Ectodermal cell (in vitro differentiated cells): ENCODE measurements at regions not wholly inside any gene's neighbourhood (a gene's known extent, or its start where the extent isn't known, plus 50 kb on each side); places are given as distances from the start of the nearest gene placed in this dataset.

Experiments
- H3K27ac ChIP-seq: 2 replicates; pipeline ENCODE4 v1.7.0; 2013; ENCODE audit warnings: mild to moderate bottlenecking, low read depth, low read length; ENCODE audit not compliant: insufficient read depth, poor library complexity, severe bottlenecking
- H3K27me3 ChIP-seq: 2 replicates; pipeline ENCODE4 v1.7.0; 2013; ENCODE audit warnings: mild to moderate bottlenecking, low read length; ENCODE audit not compliant: insufficient read depth, control insufficient read depth, poor library complexity, severe bottlenecking
- H3K36me3 ChIP-seq: one replicate; pipeline ENCODE4 v1.7.0; 2013; ENCODE audit warnings: low read length; ENCODE audit not compliant: control insufficient read depth, insufficient read depth
- H3K4me1 ChIP-seq: one replicate; pipeline ENCODE4 v1.7.0; 2013; ENCODE audit warnings: low read length; ENCODE audit not compliant: control insufficient read depth, insufficient read depth
- H3K4me3 ChIP-seq: 2 replicates; pipeline ENCODE4 v1.7.0; 2013; ENCODE audit warnings: low read depth, low read length, control low read depth; ENCODE audit not compliant: insufficient read depth
- H3K9me3 ChIP-seq: 2 replicates; pipeline ENCODE4 v1.7.0; 2013; ENCODE audit warnings: mild to moderate bottlenecking, low read length, moderate library complexity; ENCODE audit not compliant: control insufficient read depth
- WGBS, 2 experiments: methylation state at CpG; one replicate each; pipeline ENCODE4 v1.1.7; 2013; ENCODE audit warnings: missing lambda C conversion rate in 2 of 2; 5-methylcytosine and 5-hydroxymethylcytosine counted together

GRCh38 chr13:40404407-40404806 lies 262.0 kb downstream of the FOXO1 start:
- Histone ChIP-seq H3K27me3 (no peaks in the 10 kb centered on the region), H3K9me3 (no peaks in the 10 kb centered on the region), H3K27ac (no peak overlapping the region), H3K36me3 (no peaks in the 10 kb centered on the region), H3K4me3 (no peak overlapping the region), H3K4me1 (no peaks in the 10 kb centered on the region)
- 93 to 96% methylated on average over 6 of the region's 6 CpGs for WGBS, 2 experiments

GRCh38 chr13:40404967-40405716 lies 261.3 kb downstream of the FOXO1 start:
- Histone ChIP-seq H3K36me3 (no peaks in the 10 kb centered on the region), H3K27me3 (no peaks in the 10 kb centered on the region), H3K9me3 (no peaks in the 10 kb centered on the region), H3K4me1 (no peaks in the 10 kb centered on the region), H3K27ac (no peak overlapping the region), H3K4me3 (no peak overlapping the region)
- 93 to 97% methylated on average over 4 of the region's 4 CpGs for WGBS, 2 experiments

GRCh38 chr13:40406405-40407120 lies 259.9 kb downstream of the FOXO1 start:
- Histone ChIP-seq H3K36me3 (no peaks in the 10 kb centered on the region), H3K4me1 (no peaks in the 10 kb centered on the region), H3K4me3 (no peak overlapping the region), H3K27ac (no peak overlapping the region), H3K9me3 (no peaks in the 10 kb centered on the region), H3K27me3 (no peaks in the 10 kb centered on the region)
- WGBS, 2 experiments = 91 to 95% methylated on average over 6 of the region's 6 CpGs

GRCh38 chr13:40407567-40407966 lies 258.9 kb downstream of the FOXO1 start:
- no peaks in the 10 kb centered on the region for H3K36me3 ChIP-seq
- H3K27ac ChIP-seq = no peak overlapping the region
- no peaks in the 10 kb centered on the region for H3K27me3 ChIP-seq
- no peaks in the 10 kb centered on the region for H3K4me1 ChIP-seq
- H3K9me3 ChIP-seq = no peaks in the 10 kb centered on the region
- WGBS, 2 experiments = 96 to 100% methylated on average over 2 to 3 of the region's 3 CpGs
- no peak overlapping the region for H3K4me3 ChIP-seq

- no peaks in the 10 kb centered on the region for H3K4me1 ChIP-seq
- WGBS, 2 experiments = 92 to 97% methylated on average over 4 to 5 of the region's 5 CpGs
These were observed 257.8 kb downstream of the FOXO1 start for GRCh38 chr13:40408602-40409001.

GRCh38 chr13:40409278-40409677 lies 257.2 kb downstream of the FOXO1 start:
- Histone ChIP-seq H3K4me1 (no peaks in the 10 kb centered on the region), H3K36me3 (no peaks in the 10 kb centered on the region), H3K27me3 (no peaks in the 10 kb centered on the region), H3K4me3 (no peak overlapping the region), H3K27ac (no peak overlapping the region), H3K9me3 (no peaks in the 10 kb centered on the region)
- 94 to 100% methylated on average over 2 of the region's 2 CpGs for WGBS, 2 experiments

More at GRCh38 chr13:40408602-40409001, 257.8 kb downstream of the FOXO1 start:
- Histone ChIP-seq H3K36me3 (no peaks in the 10 kb centered on the region), H3K27ac (no peak overlapping the region), H3K4me3 (no peak overlapping the region), H3K9me3 (no peaks in the 10 kb centered on the region), H3K27me3 (no peaks in the 10 kb centered on the region)

GRCh38 chr13:40410315-40410714 lies 256.1 kb downstream of the FOXO1 start:
- H3K4me3 ChIP-seq = no peak overlapping the region
- WGBS, 2 experiments = 92 to 94% methylated on average over 1 of the region's 1 CpG
- H3K9me3 ChIP-seq = no peaks in the 10 kb centered on the region
- H3K36me3 ChIP-seq = no peaks in the 10 kb centered on the region
- H3K4me1 ChIP-seq = no peaks in the 10 kb centered on the region
- H3K27me3 ChIP-seq = no peaks in the 10 kb centered on the region
- no peak overlapping the region for H3K27ac ChIP-seq

GRCh38 chr13:40420160-40420740 lies 246.2 kb downstream of the FOXO1 start:
- 85 to 87% methylated on average over 6 of the region's 6 CpGs for WGBS, 2 experiments
- Histone ChIP-seq H3K27me3 (no peaks in the 10 kb centered on the region), H3K4me1 (no peaks in the 10 kb centered on the region), H3K4me3 (no peak overlapping the region), H3K27ac (no peak overlapping the region), H3K36me3 (no peaks in the 10 kb centered on the region), H3K9me3 (no peaks in the 10 kb centered on the region)

GRCh38 chr13:40422588-40423235 lies 243.7 kb downstream of the FOXO1 start:
- 90 to 92% methylated on average over 4 of the region's 4 CpGs for WGBS, 2 experiments
- Histone ChIP-seq H3K4me1 (no peaks in the 10 kb centered on the region), H3K27me3 (no peaks in the 10 kb centered on the region), H3K36me3 (no peaks in the 10 kb centered on the region), H3K4me3 (no peak overlapping the region), H3K9me3 (no peaks in the 10 kb centered on the region), H3K27ac (no peak overlapping the region)

- 93 to 95% methylated on average over 1 of the region's 1 CpG for WGBS, 2 experiments
- no peaks in the 10 kb centered on the region for H3K4me1 ChIP-seq
- no peak overlapping the region for H3K4me3 ChIP-seq
- no peaks in the 10 kb centered on the region for H3K9me3 ChIP-seq
- no peaks in the 10 kb centered on the region for H3K27me3 ChIP-seq
- no peaks in the 10 kb centered on the region for H3K36me3 ChIP-seq
- H3K27ac ChIP-seq = no peak overlapping the region
These were observed 238.1 kb downstream of the FOXO1 start for GRCh38 chr13:40428354-40428753.
